GM12891 (cell line): ENCODE measurements at regions not wholly inside any gene's neighbourhood (a gene's known extent, or its start where the extent isn't known, plus 50 kb on each side); places are given as distances from the start of the nearest gene placed in this dataset.

Source experiments
- POLR2A ChIP-seq: IDR thresholded peaks from 2 replicates; pipeline ENCODE4 v1.6.1; 2011; ENCODE audit warnings: low read depth, low read length, control low read depth
- POLR2AphosphoS5 ChIP-seq: IDR thresholded peaks from 2 replicates; pipeline ENCODE4 v1.6.1; 2011; ENCODE audit warnings: low read depth, low read length, control low read depth
- POU2F2 ChIP-seq: IDR thresholded peaks from 2 replicates; pipeline ENCODE4 v1.6.1; 2011; ENCODE audit warnings: low read depth, mild to moderate bottlenecking, control low read depth, low read length, moderate library complexity
- TAF1 ChIP-seq: IDR thresholded peaks from 2 replicates; pipeline ENCODE4 v1.6.1; 2011; ENCODE audit warnings: low read depth, low read length, control low read depth

- TF ChIP-seq POLR2AphosphoS5 (no peak), POLR2A (no peak), TAF1 (no peak), POU2F2 (no peak)
Measured at GRCh38 chr5:44535621-44536020, 146.4 kb upstream of the FGF10 start.
